BE2C (cell line): ENCODE measurements at regions not wholly inside any gene's neighbourhood (a gene's known extent, or its start where the extent isn't known, plus 50 kb on each side); places are given as distances from the start of the nearest gene placed in this dataset.

Experiments
- DNase-seq: peaks from one replicate; pipeline ENCODE4 v3.0.0-alpha.2; 2020
- H3K27me3 ChIP-seq: fragments of 250-450 bp; sonication (Bioruptor Pico); 2 replicates; pipeline ENCODE4 v1.5.1; 2020; ENCODE audit warnings: mild to moderate bottlenecking
- H3K36me3 ChIP-seq: fragments of 250-450 bp; sonication (Bioruptor Pico); 2 replicates; pipeline ENCODE4 v1.5.1; 2020; ENCODE audit warnings: mild to moderate bottlenecking
- H3K4me1 ChIP-seq: fragments of 250-450 bp; sonication (Bioruptor Pico); 2 replicates; pipeline ENCODE4 v1.5.1; 2020
- H3K4me3 ChIP-seq: 2 replicates; pipeline ENCODE4 v1.5.1; 2011; ENCODE audit warnings: low read depth, low read length
- H3K9me3 ChIP-seq: fragments of 250-450 bp; sonication (Bioruptor Pico); 2 replicates; pipeline ENCODE4 v1.5.1; 2020
- CTCF ChIP-seq: IDR thresholded peaks from 2 replicates; pipeline ENCODE4 v1.5.1; 2012; ENCODE audit warnings: mild to moderate bottlenecking, low read depth, low read length

- Histone ChIP-seq H3K4me3 (no peak overlapping the region), H3K27me3 (no peaks in the 10 kb centered on the region; the same call in 1 of the 2 replicates), H3K9me3 (no peaks in the 10 kb centered on the region), H3K4me1 (no peaks in the 10 kb centered on the region), H3K36me3 (no peaks in the 10 kb centered on the region)
- TF ChIP-seq CTCF: no peak
- no peak for DNase-seq
These were observed 312.5 kb upstream of the OBI1 start for GRCh38 chr13:78971355-78972025.

- Histone ChIP-seq H3K36me3 (no peaks in the 10 kb centered on the region), H3K27me3 (no peaks in the 10 kb centered on the region), H3K4me1 (no peaks in the 10 kb centered on the region), H3K9me3 (no peaks in the 10 kb centered on the region), H3K4me3 (no peak overlapping the region)
- TF ChIP-seq CTCF: no peak
- no peak for DNase-seq
These were observed 301.9 kb upstream of the OBI1 start for GRCh38 chr13:78960881-78961280.

GRCh38 chr13:78958006-78958405 lies 299.1 kb upstream of the OBI1 start:
- no peak for DNase-seq
- Histone ChIP-seq H3K4me1 (no peaks in the 10 kb centered on the region), H3K27me3 (peaks cover 4% of the 10 kb centered on the region; the same call in 1 of the 2 replicates), H3K4me3 (no peak overlapping the region), H3K36me3 (no peaks in the 10 kb centered on the region), H3K9me3 (no peaks in the 10 kb centered on the region)
- no peak for TF ChIP-seq CTCF

GRCh38 chr13:78940455-78941130 lies 281.6 kb upstream of the OBI1 start:
- no peak overlapping the region for H3K4me3 ChIP-seq
- no peaks in the 10 kb centered on the region; the same call in 1 of the 2 replicates for H3K9me3 ChIP-seq
- no peaks in the 10 kb centered on the region for H3K27me3 ChIP-seq
- H3K4me1 ChIP-seq: no peaks in the 10 kb centered on the region
- DNase-seq: no peak
- TF ChIP-seq CTCF: no peak
- no peaks in the 10 kb centered on the region for H3K36me3 ChIP-seq

GRCh38 chr13:78934336-78934735 lies 275.4 kb upstream of the OBI1 start:
- H3K9me3 ChIP-seq: no peaks in the 10 kb centered on the region
- H3K27me3 ChIP-seq: no peaks in the 10 kb centered on the region
- no peak overlapping the region for H3K4me3 ChIP-seq
- TF ChIP-seq CTCF: no peak
- H3K36me3 ChIP-seq: no peaks in the 10 kb centered on the region
- DNase-seq: no peak
- H3K4me1 ChIP-seq: no peaks in the 10 kb centered on the region

GRCh38 chr13:78915015-78915414 lies 256.1 kb upstream of the OBI1 start:
- Histone ChIP-seq H3K4me3 (no peak overlapping the region), H3K27me3 (no peaks in the 10 kb centered on the region), H3K9me3 (no peaks in the 10 kb centered on the region), H3K36me3 (no peaks in the 10 kb centered on the region), H3K4me1 (no peaks in the 10 kb centered on the region)
- TF ChIP-seq CTCF: no peak
- DNase-seq: no peak
